T-helper 17 cell (primary cell): ENCODE measurements at regions not wholly inside any gene's neighbourhood (a gene's known extent, or its start where the extent isn't known, plus 50 kb on each side); places are given as distances from the start of the nearest gene placed in this dataset.

Experiments used
- ATAC-seq: fragments of 150-1000 bp; cut with Tn5 transposase; 2 replicates; pipeline ENCODE4 v1.10.0; 2021; ENCODE audit warnings: mild to moderate bottlenecking, moderate library complexity
- DNase-seq, 3 donors: peaks; one replicate each; pipeline versions ENCODE4 v3.0.0 to v3.0.0-alpha.2; 2020 to 2021
- H3K9me3 ChIP-seq: one replicate; pipeline ENCODE4 v1.7.0; 2013; ENCODE audit warnings: low read length, mild to moderate bottlenecking; ENCODE audit not compliant: control insufficient read depth, poor library complexity, severe bottlenecking
- H3K27ac Mint-ChIP-seq: one replicate; pipeline ENCODE4 v1.8.0; 2022; ENCODE audit warnings: mild to moderate bottlenecking, moderate library complexity, mixed read lengths
- H3K27me3 Mint-ChIP-seq: one replicate; pipeline ENCODE4 v1.8.0; 2022; ENCODE audit warnings: mixed read lengths
- H3K36me3 Mint-ChIP-seq: one replicate; pipeline ENCODE4 v1.8.0; 2022; ENCODE audit warnings: low read depth, mixed read lengths
- H3K4me1 Mint-ChIP-seq: one replicate; pipeline ENCODE4 v1.8.0; 2022; ENCODE audit warnings: mild to moderate bottlenecking, mixed read lengths
- H3K4me3 Mint-ChIP-seq: one replicate; pipeline ENCODE4 v1.8.0; 2022; ENCODE audit warnings: mild to moderate bottlenecking, moderate library complexity, mixed read lengths

DNA sequence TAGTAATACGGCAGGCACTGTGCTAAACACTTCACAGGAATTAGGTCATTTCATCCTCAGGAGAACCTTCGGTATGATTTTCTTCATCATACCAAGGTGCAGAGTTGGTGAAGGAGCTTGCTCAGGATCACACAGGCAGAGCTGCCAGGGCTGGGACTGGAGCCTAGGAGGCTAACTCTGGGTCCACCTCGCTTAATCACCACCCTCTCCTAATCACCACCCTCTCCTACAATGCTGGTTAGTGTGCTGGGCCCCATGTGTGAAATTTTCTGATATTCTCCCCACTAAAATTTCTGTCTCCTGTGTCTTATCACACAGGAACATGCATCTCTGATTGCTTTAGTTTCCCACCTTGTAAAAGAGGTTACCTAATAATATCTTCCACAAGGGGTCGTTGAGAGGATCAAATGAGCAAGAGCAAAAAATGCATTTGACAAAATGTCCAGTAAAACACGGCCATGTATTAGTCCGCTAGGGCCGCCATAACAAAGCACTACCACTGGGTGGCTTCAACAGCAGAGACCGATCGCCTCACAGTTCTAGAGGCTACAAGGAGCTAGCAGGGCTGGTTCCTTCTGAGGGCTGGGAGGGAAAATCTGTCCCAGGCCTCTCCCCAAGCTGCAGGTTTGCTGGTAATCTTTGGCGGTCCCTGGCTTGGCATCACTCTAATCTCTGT is 128.2 kb upstream of the NFIB start:
- peaks cover 20% of the 10 kb centered on the region for H3K27me3 Mint-ChIP-seq
- no peak overlapping the region for H3K27ac Mint-ChIP-seq
- DNase-seq: no peak
- ATAC-seq: no peak
- H3K9me3 ChIP-seq: no peaks in the 10 kb centered on the region
- H3K36me3 Mint-ChIP-seq: peaks cover 2% of the 10 kb centered on the region
- H3K4me1 Mint-ChIP-seq: no peaks in the 10 kb centered on the region
- no peak overlapping the region for H3K4me3 Mint-ChIP-seq

GRCh38 chr9:14441115-14441514 is 127.2 kb upstream of the NFIB start:
- peaks cover 27% of the 10 kb centered on the region for H3K27me3 Mint-ChIP-seq
- ATAC-seq (no peak), DNase-seq (no peak)
- H3K4me1 Mint-ChIP-seq: no peaks in the 10 kb centered on the region
- no peaks in the 10 kb centered on the region for H3K36me3 Mint-ChIP-seq
- H3K9me3 ChIP-seq: no peaks in the 10 kb centered on the region
- no peak overlapping the region for H3K4me3 Mint-ChIP-seq
- no peak overlapping the region for H3K27ac Mint-ChIP-seq

DNA sequence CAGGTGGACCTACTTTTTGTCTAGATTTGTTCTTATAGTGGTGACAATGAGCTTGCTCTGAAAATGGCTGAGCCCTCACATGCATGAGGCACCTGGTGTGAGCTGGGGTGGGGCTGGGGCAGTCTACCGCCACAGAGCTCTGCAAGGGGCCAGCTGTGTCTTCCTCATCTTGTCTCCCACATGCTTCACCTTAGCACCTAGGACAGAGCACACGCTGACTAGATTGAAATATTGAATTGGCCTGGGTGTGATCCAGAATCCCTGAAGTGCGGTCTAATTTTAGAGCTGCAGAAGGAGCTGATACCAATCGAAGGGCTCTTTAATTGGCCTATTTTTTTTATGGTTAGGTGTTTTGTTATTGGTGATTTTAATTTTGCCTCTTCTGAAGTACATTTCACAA is 126.1 kb upstream of the NFIB start:
- H3K36me3 Mint-ChIP-seq: no peaks in the 10 kb centered on the region
- no peak overlapping the region for H3K4me3 Mint-ChIP-seq
- no peak overlapping the region for H3K27ac Mint-ChIP-seq
- ATAC-seq (no peak), DNase-seq (no peak)
- H3K9me3 ChIP-seq: no peaks in the 10 kb centered on the region
- H3K4me1 Mint-ChIP-seq: no peaks in the 10 kb centered on the region
- peaks cover 31% of the 10 kb centered on the region for H3K27me3 Mint-ChIP-seq

GRCh38 chr9:14439555-14439954 is 125.6 kb upstream of the NFIB start:
- Mint-ChIP-seq H3K4me1 (no peaks in the 10 kb centered on the region), H3K4me3 (no peak overlapping the region), H3K27me3 (peaks cover 34% of the 10 kb centered on the region), H3K27ac (no peak overlapping the region), H3K36me3 (no peaks in the 10 kb centered on the region)
- no peaks in the 10 kb centered on the region for H3K9me3 ChIP-seq
- no peak for ATAC-seq
- DNase-seq: no peak

- Mint-ChIP-seq H3K36me3 (no peaks in the 10 kb centered on the region), H3K4me3 (no peak overlapping the region), H3K27me3 (peaks cover 45% of the 10 kb centered on the region), H3K4me1 (peaks cover 2% of the 10 kb centered on the region), H3K27ac (no peak overlapping the region)
- no peaks in the 10 kb centered on the region for H3K9me3 ChIP-seq
- DNase-seq: no peak
- no peak for ATAC-seq
These were observed 124.5 kb upstream of the NFIB start for GRCh38 chr9:14438232-14439021.

DNA sequence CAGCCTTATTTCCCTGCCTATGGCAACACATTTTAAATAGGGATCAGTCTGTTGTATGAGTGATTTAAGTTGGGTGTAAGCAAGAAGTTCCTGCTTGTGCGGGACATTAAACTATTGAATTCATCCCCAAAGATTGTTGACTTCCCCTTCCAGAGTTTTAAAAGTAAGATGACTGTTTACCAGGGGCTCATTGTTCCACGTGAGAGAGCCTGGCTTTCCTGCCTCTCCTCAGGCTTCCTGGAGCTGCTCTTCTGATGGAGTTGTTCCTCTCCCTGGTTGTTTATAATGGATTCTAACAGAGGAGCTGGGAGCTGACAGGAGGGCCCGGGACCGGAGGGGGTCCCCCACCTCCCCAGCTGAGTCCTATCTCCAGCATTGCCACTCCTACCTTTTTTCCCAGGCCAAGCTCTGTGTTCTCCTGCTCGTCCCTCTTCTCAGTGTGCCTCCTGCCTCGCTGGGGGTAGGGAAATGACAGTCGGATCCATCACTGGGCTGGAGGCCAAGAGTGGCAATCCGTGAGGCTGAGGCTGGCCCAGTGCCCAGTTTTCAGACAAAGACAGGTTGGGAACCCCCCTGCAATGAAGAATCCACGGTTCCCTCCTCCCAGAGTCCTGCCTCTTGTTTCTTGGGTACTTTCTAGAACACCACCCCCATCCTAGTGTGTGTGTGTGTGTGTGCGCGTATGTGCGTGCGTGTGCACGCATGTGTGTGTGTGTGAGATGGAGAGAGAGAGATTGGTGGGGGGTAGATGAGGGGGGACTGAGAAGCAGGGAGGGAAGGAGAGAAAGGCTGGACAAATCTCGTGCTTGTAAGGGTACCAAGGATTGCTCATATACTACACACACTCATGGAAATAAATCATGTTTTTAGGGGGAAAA is 123.7 kb upstream of the NFIB start:
- DNase-seq (no peak), ATAC-seq (no peak)
- Mint-ChIP-seq H3K27ac (no peak overlapping the region), H3K4me3 (no peak overlapping the region), H3K36me3 (no peaks in the 10 kb centered on the region), H3K4me1 (peaks cover 2% of the 10 kb centered on the region), H3K27me3 (peaks cover 48% of the 10 kb centered on the region)
- no peaks in the 10 kb centered on the region for H3K9me3 ChIP-seq

DNA sequence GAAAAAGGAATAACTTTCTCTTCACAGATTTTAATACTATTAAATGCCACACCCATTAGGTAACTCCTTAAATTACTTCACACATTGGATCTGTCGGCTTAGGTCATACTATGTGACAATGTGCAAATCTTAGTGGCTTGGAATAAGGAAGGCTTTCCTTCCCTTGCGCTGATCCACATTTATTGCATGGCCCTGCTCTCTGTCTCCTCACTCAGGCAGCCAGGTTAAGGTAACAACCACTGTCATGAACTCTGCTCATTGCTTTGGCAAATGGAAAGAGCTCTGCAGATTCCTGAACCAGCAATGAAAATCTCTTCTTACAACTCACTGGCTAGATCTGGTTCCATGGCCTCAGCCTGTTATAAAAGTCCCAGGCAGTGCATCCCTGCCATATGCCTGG is 121.9 kb upstream of the NFIB start:
- DNase-seq: no peak

GRCh38 chr9:14434971-14435718 is 121.2 kb upstream of the NFIB start:
- peaks cover 2% of the 10 kb centered on the region for H3K4me1 Mint-ChIP-seq
- H3K36me3 Mint-ChIP-seq: no peaks in the 10 kb centered on the region
- ATAC-seq (no peak), DNase-seq (no peak)
- no peak overlapping the region for H3K4me3 Mint-ChIP-seq
- no peaks in the 10 kb centered on the region for H3K9me3 ChIP-seq
- peaks cover 48% of the 10 kb centered on the region for H3K27me3 Mint-ChIP-seq
- no peak overlapping the region for H3K27ac Mint-ChIP-seq

More for the DNA sequence above, 121.9 kb upstream of the NFIB start:
- H3K4me1 Mint-ChIP-seq: peaks cover 2% of the 10 kb centered on the region
- H3K27me3 Mint-ChIP-seq: peaks cover 48% of the 10 kb centered on the region
- no peak overlapping the region for H3K27ac Mint-ChIP-seq
- H3K4me3 Mint-ChIP-seq: no peak overlapping the region
- H3K36me3 Mint-ChIP-seq: no peaks in the 10 kb centered on the region
- no peak for ATAC-seq
- H3K9me3 ChIP-seq: no peaks in the 10 kb centered on the region

DNA sequence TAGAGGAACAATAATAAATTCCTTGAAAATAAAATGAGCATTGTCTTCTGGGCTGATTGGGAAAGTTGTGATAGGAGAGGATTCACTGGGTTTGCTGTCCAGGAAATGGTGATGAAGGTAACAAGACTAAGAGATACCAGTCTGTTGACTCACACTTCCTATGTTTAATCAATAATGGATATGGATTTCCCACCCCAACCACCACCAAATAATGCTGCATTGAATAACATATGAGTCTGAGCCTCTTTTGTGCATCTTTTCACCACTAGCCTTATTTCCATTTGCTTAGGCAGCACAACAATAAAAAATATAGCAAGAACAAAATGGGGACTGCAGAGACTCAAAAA is 120.2 kb upstream of the NFIB start:
- H3K4me3 Mint-ChIP-seq: no peak overlapping the region
- no peaks in the 10 kb centered on the region for H3K9me3 ChIP-seq
- peaks cover 2% of the 10 kb centered on the region for H3K4me1 Mint-ChIP-seq
- H3K36me3 Mint-ChIP-seq: no peaks in the 10 kb centered on the region
- H3K27me3 Mint-ChIP-seq: peaks cover 48% of the 10 kb centered on the region
- DNase-seq: no peak
- H3K27ac Mint-ChIP-seq: no peak overlapping the region
- no peak for ATAC-seq

DNA sequence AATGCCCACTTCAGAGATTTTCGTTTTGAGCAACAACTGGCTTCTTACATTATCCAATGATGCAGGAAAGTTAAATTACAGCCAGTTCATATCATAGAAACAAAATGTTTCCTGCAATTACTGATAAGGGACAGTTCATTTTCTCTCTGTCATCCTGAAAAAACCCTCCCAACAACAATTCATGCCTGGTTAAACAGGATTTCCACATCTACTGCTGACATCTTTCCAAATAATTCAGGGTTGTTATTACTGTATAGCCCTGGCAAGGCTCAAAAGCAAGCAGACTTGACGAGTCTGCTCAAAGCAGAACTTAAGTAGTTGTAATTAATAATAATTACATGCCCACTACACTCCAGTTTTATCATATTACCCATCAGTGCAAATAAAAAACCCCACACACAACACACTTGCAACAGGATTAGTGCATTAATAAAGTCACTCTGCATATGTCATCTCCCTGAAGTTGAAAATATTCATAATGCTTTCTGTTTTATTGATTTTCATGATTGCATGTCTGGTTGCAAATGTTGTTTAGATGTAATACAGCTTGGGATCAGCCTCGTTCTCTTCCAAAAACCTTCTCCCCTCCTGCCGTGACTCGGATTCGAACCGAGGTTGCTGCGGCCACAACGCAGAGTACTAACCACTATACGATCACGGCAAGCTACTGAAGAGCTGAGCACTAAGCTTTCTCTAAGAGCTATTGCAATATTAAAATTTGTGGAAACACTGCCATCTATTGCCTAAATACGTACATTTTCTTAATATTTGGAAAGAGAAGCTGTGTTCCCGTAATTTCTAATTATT is 119.6 kb upstream of the NFIB start:
- Mint-ChIP-seq H3K36me3 (no peaks in the 10 kb centered on the region), H3K4me3 (no peak overlapping the region), H3K27ac (no peak overlapping the region), H3K27me3 (peaks cover 50% of the 10 kb centered on the region), H3K4me1 (peaks cover 5% of the 10 kb centered on the region)
- H3K9me3 ChIP-seq: no peaks in the 10 kb centered on the region
- ATAC-seq: no peak
- DNase-seq: no peak

DNA sequence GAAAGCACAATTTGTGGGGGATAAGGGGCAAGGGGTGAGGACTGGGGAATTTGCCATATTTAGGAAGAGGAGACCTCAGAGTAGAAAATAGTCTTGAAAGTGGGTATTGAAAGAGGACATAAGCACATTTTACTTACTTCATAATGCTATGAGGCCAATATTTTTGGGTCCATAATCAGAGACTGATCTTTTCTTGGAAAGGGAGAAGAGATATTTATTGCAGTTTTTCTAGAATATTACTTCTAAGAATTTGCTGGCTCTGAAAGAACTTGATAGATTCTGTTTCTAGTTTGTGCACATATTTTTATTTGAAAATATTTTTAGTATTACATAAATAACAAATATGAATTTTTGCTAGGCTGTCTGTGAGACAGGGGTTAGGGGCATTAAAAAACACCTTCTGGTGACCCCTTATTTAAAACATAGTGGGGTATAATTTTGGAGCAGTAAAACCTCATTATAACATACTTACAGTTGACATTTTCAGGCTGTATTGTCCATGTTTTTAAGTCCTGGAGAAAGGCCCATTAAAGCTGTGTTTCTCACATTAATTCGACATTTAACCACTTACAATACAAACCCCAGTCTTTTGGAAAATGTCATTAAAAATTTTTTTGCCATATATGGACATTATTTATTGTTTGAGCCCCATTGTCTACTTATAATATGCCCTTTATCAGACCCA is 118.9 kb upstream of the NFIB start:
- H3K36me3 Mint-ChIP-seq: no peaks in the 10 kb centered on the region
- H3K4me3 Mint-ChIP-seq: no peak overlapping the region
- DNase-seq (no peak), ATAC-seq (no peak)
- H3K4me1 Mint-ChIP-seq: peaks cover 5% of the 10 kb centered on the region
- no peaks in the 10 kb centered on the region for H3K9me3 ChIP-seq
- H3K27me3 Mint-ChIP-seq: peaks cover 54% of the 10 kb centered on the region
- H3K27ac Mint-ChIP-seq: no peak overlapping the region

DNA sequence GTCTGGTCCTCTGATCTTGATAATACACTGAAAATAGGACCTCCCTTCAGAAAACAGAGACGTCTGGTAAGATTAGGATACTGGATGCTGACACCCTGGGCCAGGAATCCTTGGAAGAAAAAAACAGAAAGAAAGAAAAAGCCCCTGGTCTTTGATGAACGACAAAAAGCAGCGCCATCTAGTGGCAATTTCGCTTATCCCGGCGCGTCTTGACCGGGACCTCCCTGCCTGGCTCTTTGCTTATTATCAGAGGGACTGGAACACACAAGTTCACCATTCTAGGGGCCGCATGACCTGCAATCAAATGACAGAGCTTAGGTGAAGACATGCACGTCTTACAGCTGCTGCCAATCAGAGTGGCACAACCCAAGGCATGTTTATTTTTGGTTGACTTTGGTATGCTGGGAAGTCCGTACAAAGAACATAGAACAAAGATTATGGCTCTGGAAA is 114.9 kb upstream of the NFIB start:
- H3K27me3 Mint-ChIP-seq: peaks cover 33% of the 10 kb centered on the region
- no peak overlapping the region for H3K27ac Mint-ChIP-seq
- H3K4me3 Mint-ChIP-seq: peak overlapping the region; percentile 43
- H3K4me1 Mint-ChIP-seq: peaks cover 2% of the 10 kb centered on the region
- H3K9me3 ChIP-seq: no peaks in the 10 kb centered on the region
- peaks cover 2% of the 10 kb centered on the region for H3K36me3 Mint-ChIP-seq
- ATAC-seq (no peak), DNase-seq (no peak)
